ENCODE measurements at regions not wholly inside any gene's neighbourhood (a gene's known extent, or its start where the extent isn't known, plus 50 kb on each side); places are given as distances from the start of the nearest gene placed in this dataset.

- Histone ChIP-seq H3K9me3 (ENCODE audit: control insufficient read depth in 4 of 4, insufficient read depth in 3 of 4, low read length in 3 of 4) (peaks cover 0 to 6% (median under 1%) of the 10 kb centered on the region in 4 donors), H3K27ac (ENCODE audit: low read depth in 1 of 2, low read length in 1 of 2) (no peak overlapping the region), H3K27me3 (ENCODE audit: control insufficient read depth in 3 of 3, insufficient read depth in 3 of 3, low read length in 2 of 3) (no peaks in the 10 kb centered on the region), H3K36me3 (ENCODE audit: control insufficient read depth in 4 of 4, insufficient read depth in 4 of 4, low read length in 4 of 4) (no peaks in the 10 kb centered on the region), H3K9ac (ENCODE audit: insufficient read depth in 1 of 2, low read length in 2 of 2) (no peak overlapping the region), H3K4me1 (ENCODE audit: control insufficient read depth in 5 of 5, insufficient read depth in 5 of 5, low read length in 5 of 5) (peaks cover 0 to 6% (median 0%) of the 10 kb centered on the region in 5 donors), H3K4me3 (no peak overlapping the region)
- ATAC-seq (ENCODE audit: insufficient read depth, low FRiP score) (no peak), DNase-seq (no peak)
- TF ChIP-seq CTCF (IDR thresholded peaks at IDR 0.05; ENCODE audit: control extremely low read depth, extremely low read depth), result no peak
- 93 to 94% methylated on average over 2 of the region's 2 CpGs for WGBS, 2 donors
These were observed 86.2 kb downstream of the ZNF365 start for GRCh38 chr10:62460393-62460792.

DNA sequence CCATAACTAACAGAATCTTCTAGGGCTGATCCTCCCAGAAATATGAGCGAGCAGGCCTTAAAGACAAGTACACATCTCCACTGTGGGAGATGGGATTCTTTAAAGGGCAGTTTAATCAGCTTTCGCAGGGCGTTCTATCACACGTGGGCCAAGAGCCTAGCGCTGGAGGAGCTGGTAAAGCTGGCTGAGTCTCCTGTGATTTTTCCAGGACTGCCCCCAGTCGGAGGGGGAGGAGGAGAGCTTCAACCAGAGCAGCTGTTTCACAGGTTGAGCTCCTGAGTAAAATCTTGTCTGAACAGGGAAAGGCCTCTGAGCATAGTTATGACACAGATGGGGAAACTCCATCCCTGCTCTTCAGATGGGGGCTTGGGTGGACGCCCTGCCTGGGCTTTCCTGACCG lies 87.0 kb downstream of the ZNF365 start:
- ATAC-seq (ENCODE audit: insufficient read depth, low FRiP score) (no peak), DNase-seq (no peak)
- H3K27ac ChIP-seq (ENCODE audit: low read depth in 1 of 2, low read length in 1 of 2), result no peak overlapping the region
- H3K4me3 ChIP-seq, result no peak overlapping the region
- H3K27me3 ChIP-seq (ENCODE audit: control insufficient read depth in 3 of 3, insufficient read depth in 3 of 3, low read length in 2 of 3), result no peaks in the 10 kb centered on the region
- WGBS, 2 donors, result 88 to 93% methylated on average over 8 of the region's 8 CpGs
- no peak for TF ChIP-seq CTCF (IDR thresholded peaks at IDR 0.05; ENCODE audit: control extremely low read depth, extremely low read depth)
- H3K36me3 ChIP-seq (ENCODE audit: control insufficient read depth in 4 of 4, insufficient read depth in 4 of 4, low read length in 4 of 4), result no peaks in the 10 kb centered on the region
- H3K9me3 ChIP-seq (ENCODE audit: control insufficient read depth in 4 of 4, insufficient read depth in 3 of 4, low read length in 3 of 4), result peaks cover 0 to 14% (median 4%) of the 10 kb centered on the region in 4 donors
- H3K4me1 ChIP-seq (ENCODE audit: control insufficient read depth in 5 of 5, insufficient read depth in 5 of 5, low read length in 5 of 5), result peaks cover 0 to 6% (median 0%) of the 10 kb centered on the region in 5 donors
- no peak overlapping the region for H3K9ac ChIP-seq (ENCODE audit: insufficient read depth in 1 of 2, low read length in 2 of 2)

GRCh38 chr10:62462461-62462860 lies 88.3 kb downstream of the ZNF365 start:
- Histone ChIP-seq H3K27ac (ENCODE audit: low read depth in 1 of 2, low read length in 1 of 2) (no peak overlapping the region), H3K27me3 (ENCODE audit: control insufficient read depth in 3 of 3, insufficient read depth in 3 of 3, low read length in 2 of 3) (no peaks in the 10 kb centered on the region), H3K9ac (ENCODE audit: insufficient read depth in 1 of 2, low read length in 2 of 2) (no peak overlapping the region), H3K4me3 (no peak overlapping the region), H3K36me3 (ENCODE audit: control insufficient read depth in 4 of 4, insufficient read depth in 4 of 4, low read length in 4 of 4) (no peaks in the 10 kb centered on the region), H3K4me1 (ENCODE audit: control insufficient read depth in 5 of 5, insufficient read depth in 5 of 5, low read length in 5 of 5) (peaks cover 0 to 6% (median 0%) of the 10 kb centered on the region in 5 donors), H3K9me3 (ENCODE audit: control insufficient read depth in 4 of 4, insufficient read depth in 3 of 4, low read length in 3 of 4) (peaks cover 0 to 16% (median 4%) of the 10 kb centered on the region in 4 donors)
- no peak for ATAC-seq (ENCODE audit: insufficient read depth, low FRiP score)
- 74 to 83% methylated on average over 1 of the region's 1 CpG for WGBS, 2 donors
- TF ChIP-seq CTCF (IDR thresholded peaks at IDR 0.05; ENCODE audit: control extremely low read depth, extremely low read depth), result no peak
- no peak for DNase-seq

DNA sequence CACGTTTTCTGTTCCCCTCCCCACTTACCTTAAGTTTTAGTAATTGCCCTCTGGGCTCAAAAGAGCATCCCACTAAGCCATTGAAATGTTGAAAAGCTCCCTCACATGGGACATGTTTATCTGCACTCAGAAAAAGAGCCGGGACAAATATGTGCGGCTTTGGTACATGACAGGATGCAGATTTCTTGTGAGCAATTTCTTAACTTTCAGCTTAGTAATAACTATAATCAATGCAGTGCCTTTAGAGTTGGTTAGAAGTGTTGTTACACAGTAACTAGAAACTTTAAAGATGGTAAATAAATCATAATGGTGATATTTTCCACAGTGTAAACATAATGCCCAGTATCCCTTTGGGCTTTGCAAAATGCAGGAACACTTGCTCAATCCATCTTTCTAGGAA lies 89.2 kb downstream of the ZNF365 start:
- Histone ChIP-seq H3K4me3 (no peak overlapping the region), H3K9ac (ENCODE audit: insufficient read depth in 1 of 2, low read length in 2 of 2) (no peak overlapping the region), H3K36me3 (ENCODE audit: control insufficient read depth in 4 of 4, insufficient read depth in 4 of 4, low read length in 4 of 4) (no peaks in the 10 kb centered on the region), H3K4me1 (ENCODE audit: control insufficient read depth in 5 of 5, insufficient read depth in 5 of 5, low read length in 5 of 5) (peaks cover 0 to 6% (median 0%) of the 10 kb centered on the region in 5 donors), H3K27ac (ENCODE audit: low read depth in 1 of 2, low read length in 1 of 2) (no peak overlapping the region), H3K9me3 (ENCODE audit: control insufficient read depth in 4 of 4, insufficient read depth in 3 of 4, low read length in 3 of 4) (peaks cover 0 to 15% (median 4%) of the 10 kb centered on the region in 4 donors), H3K27me3 (ENCODE audit: control insufficient read depth in 3 of 3, insufficient read depth in 3 of 3, low read length in 2 of 3) (no peaks in the 10 kb centered on the region)
- 72 to 74% methylated on average over 3 of the region's 3 CpGs for WGBS, 2 donors
- no peak for DNase-seq
- ATAC-seq (ENCODE audit: insufficient read depth, low FRiP score), result no peak
- no peak for TF ChIP-seq CTCF (IDR thresholded peaks at IDR 0.05; ENCODE audit: control extremely low read depth, extremely low read depth)
